Stomach (tissue), 4 donors: ENCODE measurements at regions not wholly inside any gene's neighbourhood (a gene's known extent, or its start where the extent isn't known, plus 50 kb on each side); places are given as distances from the start of the nearest gene placed in this dataset.
"Not testable (repeated sequence)": the region's sequence is repeated elsewhere in the genome, so short reads cannot be mapped to it uniquely, and the experiment has no call there.

ENCODE experiments used
- CTCF ChIP-seq, 7 experiments: fragments of 450-650 bp in 4 of 7; fragments of 200-600 bp in 3 of 7; sonication (generic) in 3 of 7; IDR thresholded peaks; one replicate each; pipeline ENCODE4 v1.5.1; 2016 to 2019; ENCODE audit warnings: antibody characterized with exemption in 7 of 7, control low read depth in 2 of 7, mild to moderate bottlenecking in 1 of 7
- EP300 ChIP-seq: sonication (generic); formaldehyde crosslinking; IDR thresholded peaks from one replicate; pipeline ENCODE4 v1.6.1; 2017; ENCODE audit warnings: antibody characterized with exemption
- POLR2A ChIP-seq, 4 donors: fragments of 450-650 bp; IDR thresholded peaks; one replicate each; pipeline ENCODE4 v1.6.1; 2016; ENCODE audit warnings: antibody characterized with exemption in 4 of 4, control low read depth in 2 of 4, mild to moderate bottlenecking in 1 of 4, moderate library complexity in 1 of 4
- POLR2AphosphoS5 ChIP-seq, 3 donors: sonication (generic); formaldehyde crosslinking; IDR thresholded peaks; one replicate each; pipeline ENCODE4 v1.6.1; 2016; ENCODE audit warnings: antibody characterized with exemption in 3 of 3

GRCh38 chr2:87352178-87352934 is 330.7 kb upstream of the PLGLB1 start:
- TF ChIP-seq CTCF (IDR thresholded peaks at IDR 0.05); POLR2AphosphoS5 (IDR thresholded peaks at IDR 0.05); POLR2A (IDR thresholded peaks at IDR 0.05); EP300: not testable (repeated sequence)
